Glutamatergic neuron (in vitro differentiated cells): ENCODE measurements at regions not wholly inside any gene's neighbourhood (a gene's known extent, or its start where the extent isn't known, plus 50 kb on each side); places are given as distances from the start of the nearest gene placed in this dataset.

Experiments
- DNase-seq: peaks from one replicate; pipeline ENCODE4 v3.0.0; 2022
- H3K27ac Mint-ChIP-seq: one replicate; pipeline ENCODE4 v1.8.0; 2020; ENCODE audit warnings: mild to moderate bottlenecking, mixed read lengths, inconsistent platforms; ENCODE audit not compliant: unreplicated experiment
- H3K27me3 Mint-ChIP-seq: one replicate; pipeline ENCODE4 v1.8.0; 2020; ENCODE audit warnings: mild to moderate bottlenecking, moderate library complexity, mixed read lengths, inconsistent platforms; ENCODE audit not compliant: unreplicated experiment
- H3K36me3 Mint-ChIP-seq: one replicate; pipeline ENCODE4 v1.8.0; 2020; ENCODE audit warnings: mild to moderate bottlenecking, mixed read lengths, inconsistent platforms; ENCODE audit not compliant: unreplicated experiment
- H3K4me1 Mint-ChIP-seq: one replicate; pipeline ENCODE4 v1.8.0; 2020; ENCODE audit warnings: mild to moderate bottlenecking, low read depth, mixed read lengths, inconsistent platforms; ENCODE audit not compliant: unreplicated experiment
- H3K4me3 Mint-ChIP-seq: one replicate; pipeline ENCODE4 v1.8.0; 2020; ENCODE audit warnings: mild to moderate bottlenecking, mixed read lengths, inconsistent platforms; ENCODE audit not compliant: unreplicated experiment
- H3K9me3 Mint-ChIP-seq: one replicate; pipeline ENCODE4 v1.8.0; 2020; ENCODE audit warnings: mild to moderate bottlenecking, moderate library complexity, mixed read lengths, inconsistent platforms; ENCODE audit not compliant: unreplicated experiment
- CTCF ChIP-seq: fragments of 200-600 bp; sonication (generic); IDR thresholded peaks from one replicate; pipeline ENCODE4 v1.5.0; 2021; ENCODE audit not compliant: partially characterized antibody, unreplicated experiment

GRCh38 chr20:22402550-22402949 lies 181.8 kb downstream of the FOXA2 start:
- DNase-seq = no peak
- no peaks in the 10 kb centered on the region for H3K9me3 Mint-ChIP-seq
- no peaks in the 10 kb centered on the region for H3K36me3 Mint-ChIP-seq
- no peak overlapping the region for H3K4me3 Mint-ChIP-seq
- no peaks in the 10 kb centered on the region for H3K4me1 Mint-ChIP-seq
- no peak overlapping the region for H3K27ac Mint-ChIP-seq
- no peak for TF ChIP-seq CTCF
- H3K27me3 Mint-ChIP-seq = peaks cover 2% of the 10 kb centered on the region

GRCh38 chr20:22400440-22400839 lies 183.9 kb downstream of the FOXA2 start:
- no peak for TF ChIP-seq CTCF
- no peak overlapping the region for H3K27ac Mint-ChIP-seq
- no peaks in the 10 kb centered on the region for H3K4me1 Mint-ChIP-seq
- peaks cover 2% of the 10 kb centered on the region for H3K27me3 Mint-ChIP-seq
- no peaks in the 10 kb centered on the region for H3K9me3 Mint-ChIP-seq
- no peak overlapping the region for H3K4me3 Mint-ChIP-seq
- no peak for DNase-seq
- no peaks in the 10 kb centered on the region for H3K36me3 Mint-ChIP-seq

- no peak for TF ChIP-seq CTCF
- no peaks in the 10 kb centered on the region for H3K9me3 Mint-ChIP-seq
- peaks cover 4% of the 10 kb centered on the region for H3K27me3 Mint-ChIP-seq
- no peaks in the 10 kb centered on the region for H3K4me1 Mint-ChIP-seq
- H3K27ac Mint-ChIP-seq = no peak overlapping the region
- DNase-seq = no peak
- no peak overlapping the region for H3K4me3 Mint-ChIP-seq
- H3K36me3 Mint-ChIP-seq = no peaks in the 10 kb centered on the region
These were observed 189.8 kb downstream of the FOXA2 start for GRCh38 chr20:22394583-22394982.

GRCh38 chr20:22390543-22390903 lies 193.8 kb downstream of the FOXA2 start:
- Mint-ChIP-seq H3K4me1 (no peaks in the 10 kb centered on the region), H3K27me3 (peaks cover 4% of the 10 kb centered on the region), H3K9me3 (no peaks in the 10 kb centered on the region), H3K4me3 (no peak overlapping the region), H3K27ac (no peak overlapping the region), H3K36me3 (no peaks in the 10 kb centered on the region)
- DNase-seq = no peak
- no peak for TF ChIP-seq CTCF

GRCh38 chr20:22389836-22390542 lies 194.4 kb downstream of the FOXA2 start:
- Mint-ChIP-seq H3K27me3 (peaks cover 4% of the 10 kb centered on the region), H3K27ac (no peak overlapping the region), H3K4me1 (no peaks in the 10 kb centered on the region), H3K36me3 (no peaks in the 10 kb centered on the region), H3K4me3 (no peak overlapping the region), H3K9me3 (no peaks in the 10 kb centered on the region)
- DNase-seq = no peak
- TF ChIP-seq CTCF = no peak
